ENCODE measurements at regions not wholly inside any gene's neighbourhood (a gene's known extent, or its start where the extent isn't known, plus 50 kb on each side); places are given as distances from the start of the nearest gene placed in this dataset.
"Not testable (repeated sequence)": the region's sequence is repeated elsewhere in the genome, so short reads cannot be mapped to it uniquely, and the experiment has no call there.

- H3K4me1 Mint-ChIP-seq, result peaks cover 62% of the 10 kb centered on the region
- peaks cover 0 to 3% of the 10 kb centered on the region in 2 donors for H3K9me3 Mint-ChIP-seq
- no peak overlapping the region for H3K4me3 Mint-ChIP-seq
- no peak for ATAC-seq
- H3K27me3 Mint-ChIP-seq, result peaks cover 6% of the 10 kb centered on the region
- no peak for DNase-seq
- no peak overlapping the region for H3K27ac Mint-ChIP-seq
Observed at GRCh38 chr2:207230261-207231105, 64.7 kb upstream of the KLF7 start.

GRCh38 chr2:207231106-207231865 is 65.5 kb upstream of the KLF7 start:
- ATAC-seq, result peak; percentile 51
- no peak overlapping the region for H3K27ac Mint-ChIP-seq
- peaks cover 6% of the 10 kb centered on the region for H3K27me3 Mint-ChIP-seq
- DNase-seq, result no peak
- H3K9me3 Mint-ChIP-seq, result peaks cover 0 to 3% of the 10 kb centered on the region in 2 donors
- no peak overlapping the region for H3K4me3 Mint-ChIP-seq
- H3K4me1 Mint-ChIP-seq, result peaks cover 62% of the 10 kb centered on the region

GRCh38 chr2:207231967-207232366 is 66.2 kb upstream of the KLF7 start:
- peaks cover 55% of the 10 kb centered on the region for H3K4me1 Mint-ChIP-seq
- ATAC-seq (no peak), DNase-seq (no peak)
- H3K27me3 Mint-ChIP-seq, result peaks cover 6% of the 10 kb centered on the region
- H3K27ac Mint-ChIP-seq, result no peak overlapping the region
- H3K4me3 Mint-ChIP-seq, result no peak overlapping the region
- peaks cover 0 to 6% of the 10 kb centered on the region in 2 donors for H3K9me3 Mint-ChIP-seq

- H3K4me1 Mint-ChIP-seq, result peaks cover 48% of the 10 kb centered on the region
Observed at GRCh38 chr2:207233141-207233540, 67.4 kb upstream of the KLF7 start.

GRCh38 chr2:207233731-207234130 is 68.0 kb upstream of the KLF7 start:
- H3K27me3 Mint-ChIP-seq, result no peaks in the 10 kb centered on the region
- peaks cover 0 to 6% of the 10 kb centered on the region in 2 donors for H3K9me3 Mint-ChIP-seq
- H3K4me3 Mint-ChIP-seq, result no peak overlapping the region
- no peak for ATAC-seq
- peaks cover 42% of the 10 kb centered on the region for H3K4me1 Mint-ChIP-seq
- H3K27ac Mint-ChIP-seq, result no peak overlapping the region
- no peak for DNase-seq

More at GRCh38 chr2:207233141-207233540, 67.4 kb upstream of the KLF7 start:
- H3K4me3 Mint-ChIP-seq, H3K27ac Mint-ChIP-seq, H3K9me3 Mint-ChIP-seq, ATAC-seq, DNase-seq, H3K27me3 Mint-ChIP-seq: not testable (repeated sequence)

- no peaks in the 10 kb centered on the region for H3K27me3 Mint-ChIP-seq
- peaks cover 0 to 3% of the 10 kb centered on the region in 2 donors for H3K9me3 Mint-ChIP-seq
- no peak overlapping the region for H3K27ac Mint-ChIP-seq
- H3K4me3 Mint-ChIP-seq, result no peak overlapping the region
- DNase-seq (no peak), ATAC-seq (no peak)
- H3K4me1 Mint-ChIP-seq, result peaks cover 32% of the 10 kb centered on the region
Observed at GRCh38 chr2:207235621-207236020, 69.9 kb upstream of the KLF7 start.

GRCh38 chr2:207236156-207236935 is 70.6 kb upstream of the KLF7 start:
- Mint-ChIP-seq H3K4me1 (peaks cover 25% of the 10 kb centered on the region), H3K4me3 (no peak overlapping the region), H3K27ac (no peak overlapping the region), H3K9me3 (peaks cover 0 to 3% of the 10 kb centered on the region in 2 donors), H3K27me3 (no peaks in the 10 kb centered on the region)
- no peak for ATAC-seq
- DNase-seq, result no peak

GRCh38 chr2:207238831-207239701 is 73.3 kb upstream of the KLF7 start:
- DNase-seq, result peak; percentile 16 to 51
- Mint-ChIP-seq H3K27me3 (no peaks in the 10 kb centered on the region), H3K27ac (no peak overlapping the region), H3K9me3 (peaks cover 0 to 3% of the 10 kb centered on the region in 2 donors), H3K4me1 (peaks cover 27% of the 10 kb centered on the region), H3K4me3 (peak overlapping the region; percentile 10 to 23)
- ATAC-seq, result peak; percentile 51

GRCh38 chr2:207239754-207240494 is 74.2 kb upstream of the KLF7 start:
- peaks cover 0 to 3% of the 10 kb centered on the region in 2 donors for H3K9me3 Mint-ChIP-seq
- no peak for DNase-seq
- no peak overlapping the region for H3K27ac Mint-ChIP-seq
- H3K4me3 Mint-ChIP-seq, result no peak overlapping the region
- peak; percentile 36 for ATAC-seq
- peaks cover 31% of the 10 kb centered on the region for H3K4me1 Mint-ChIP-seq
- H3K27me3 Mint-ChIP-seq, result no peaks in the 10 kb centered on the region

- ATAC-seq (peak; percentile 50), DNase-seq (peak in 1 of 2 donors; percentile 30)
- no peaks in the 10 kb centered on the region for H3K27me3 Mint-ChIP-seq
- H3K9me3 Mint-ChIP-seq, result peaks cover 0 to 3% of the 10 kb centered on the region in 2 donors
- H3K4me3 Mint-ChIP-seq, result no peak overlapping the region
- no peak overlapping the region for H3K27ac Mint-ChIP-seq
- H3K4me1 Mint-ChIP-seq, result peaks cover 24% of the 10 kb centered on the region
Observed at GRCh38 chr2:207240649-207241048, 74.9 kb upstream of the KLF7 start.

GRCh38 chr2:207241198-207241597 is 75.5 kb upstream of the KLF7 start:
- Mint-ChIP-seq H3K27me3 (no peaks in the 10 kb centered on the region), H3K27ac (no peak overlapping the region), H3K4me1 (peaks cover 18% of the 10 kb centered on the region), H3K4me3 (no peak overlapping the region), H3K9me3 (peaks cover 0 to 3% of the 10 kb centered on the region in 2 donors)
- ATAC-seq (peak; percentile 88), DNase-seq (peak; percentile 12 to 80)

GRCh38 chr2:207243601-207244000 is 77.9 kb upstream of the KLF7 start:
- peaks cover 18% of the 10 kb centered on the region for H3K4me1 Mint-ChIP-seq
- no peak overlapping the region for H3K27ac Mint-ChIP-seq
- no peak overlapping the region for H3K4me3 Mint-ChIP-seq
- H3K27me3 Mint-ChIP-seq, result no peaks in the 10 kb centered on the region
- no peaks in the 10 kb centered on the region for H3K9me3 Mint-ChIP-seq
- no peak for ATAC-seq
- no peak for DNase-seq

- Mint-ChIP-seq H3K9me3 (no peaks in the 10 kb centered on the region), H3K4me1 (peaks cover 18% of the 10 kb centered on the region), H3K4me3 (no peak overlapping the region), H3K27ac (peak overlapping the region in 1 of 2 donors; percentile 86), H3K27me3 (no peaks in the 10 kb centered on the region)
- no peak for DNase-seq
- no peak for ATAC-seq
Observed at GRCh38 chr2:207244971-207245925, 79.5 kb upstream of the KLF7 start.

Measured in stimulated activated naive CD8-positive, alpha-beta T cell treated with anti-CD3 and anti-CD28 coated beads, Interleukin-15, amount 100 ng/mL, for 72 hours (primary cell).